MM.1S (cell line): ENCODE measurements at regions not wholly inside any gene's neighbourhood (a gene's known extent, or its start where the extent isn't known, plus 50 kb on each side); places are given as distances from the start of the nearest gene placed in this dataset.

Experiments
- EZH2 ChIP-seq: fragments of 300-600 bp; sonication (generic); optimal IDR thresholded peaks from 2 replicates; pipeline ENCODE3; 2017; ENCODE audit warnings: low read depth, mild to moderate bottlenecking, antibody characterized with exemption, low read length, mixed read lengths
- EZH2phosphoT487 ChIP-seq: fragments of 300-600 bp; sonication (generic); IDR thresholded peaks from 2 replicates; pipeline ENCODE4 v1.6.1; 2018; ENCODE audit warnings: antibody characterized with exemption, low read length
- TF ChIP-seq, protein P1 (sequence below): fragments of 300-600 bp; sonication (generic); IDR thresholded peaks from 2 replicates; pipeline ENCODE4 v1.5.1; 2016; ENCODE audit warnings: antibody characterized with exemption, low read length, mixed read lengths

DNA sequence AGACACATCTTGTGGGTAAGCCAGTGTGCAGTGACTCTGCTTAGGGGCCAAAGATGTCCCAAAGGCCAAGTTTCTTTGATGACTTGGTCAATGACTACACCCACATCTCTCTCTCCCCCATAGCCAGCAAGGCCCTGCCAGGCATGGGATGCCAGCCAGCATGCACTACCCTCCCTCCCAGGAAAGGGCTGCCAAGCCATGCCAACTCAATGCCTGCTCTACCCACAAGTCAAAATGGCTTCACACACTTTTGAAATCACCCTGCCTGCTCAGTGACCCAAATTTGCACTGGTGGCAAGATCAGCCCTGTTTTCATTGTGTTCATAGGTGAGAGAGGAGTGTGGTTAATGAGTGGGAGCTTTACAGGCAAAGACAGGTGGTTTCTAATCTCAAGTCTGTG is 112.5 kb downstream of the MATN1 start:
- TF ChIP-seq, protein P1, sequence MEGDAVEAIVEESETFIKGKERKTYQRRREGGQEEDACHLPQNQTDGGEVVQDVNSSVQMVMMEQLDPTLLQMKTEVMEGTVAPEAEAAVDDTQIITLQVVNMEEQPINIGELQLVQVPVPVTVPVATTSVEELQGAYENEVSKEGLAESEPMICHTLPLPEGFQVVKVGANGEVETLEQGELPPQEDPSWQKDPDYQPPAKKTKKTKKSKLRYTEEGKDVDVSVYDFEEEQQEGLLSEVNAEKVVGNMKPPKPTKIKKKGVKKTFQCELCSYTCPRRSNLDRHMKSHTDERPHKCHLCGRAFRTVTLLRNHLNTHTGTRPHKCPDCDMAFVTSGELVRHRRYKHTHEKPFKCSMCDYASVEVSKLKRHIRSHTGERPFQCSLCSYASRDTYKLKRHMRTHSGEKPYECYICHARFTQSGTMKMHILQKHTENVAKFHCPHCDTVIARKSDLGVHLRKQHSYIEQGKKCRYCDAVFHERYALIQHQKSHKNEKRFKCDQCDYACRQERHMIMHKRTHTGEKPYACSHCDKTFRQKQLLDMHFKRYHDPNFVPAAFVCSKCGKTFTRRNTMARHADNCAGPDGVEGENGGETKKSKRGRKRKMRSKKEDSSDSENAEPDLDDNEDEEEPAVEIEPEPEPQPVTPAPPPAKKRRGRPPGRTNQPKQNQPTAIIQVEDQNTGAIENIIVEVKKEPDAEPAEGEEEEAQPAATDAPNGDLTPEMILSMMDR: no peak
- TF ChIP-seq EZH2phosphoT487: no peak
- TF ChIP-seq EZH2: no peak
